HepG2 (cell line): ENCODE measurements at regions not wholly inside any gene's neighbourhood (a gene's known extent, or its start where the extent isn't known, plus 50 kb on each side); places are given as distances from the start of the nearest gene placed in this dataset.

Source experiments
- ATAC-seq: fragments of 200-7000 bp; cut with Tn5 transposase; 3 replicates; pipeline ENCODE4 v1.9.1; 2020; ENCODE audit warnings: mild to moderate bottlenecking, moderate library complexity
- BruUV-seq: library from RNA; stranded (reverse); fragments of 400-500 nt; replicated peaks from 2 replicates; lab custom pipeline; 2021; lab: Mats Ljungman, UMichigan
- CTCF ChIA-PET: fragments of 300-600 bp; formaldehyde crosslinking; extraction: SDS; loops from one replicate; lab custom pipeline; 2021; ENCODE audit warnings: low total read pairs, inconsistent platforms, low intra/inter-chr PET ratio; lab: Yijun Ruan, JAX
- POLR2A ChIA-PET: fragments of 350-600 bp; sonication (Branson Sonifier 250); formaldehyde crosslinking; loops from one replicate; lab custom pipeline; 2020; ENCODE audit warnings: antibody characterized with exemption, inconsistent platforms; lab: Yijun Ruan, JAX
- DNase-seq: peaks from one replicate; pipeline ENCODE4 v3.0.0-alpha.2; 2015; ENCODE audit warnings: low spot score
- FAIRE-seq: peaks from 3 replicates; lab custom pipeline; 2011; peaks lifted over from hg19 to GRCh38; lab: Jason Lieb, UNC
- H2AFZ ChIP-seq: one replicate; pipeline ENCODE4 v1.6.1; 2011; ENCODE audit warnings: low read length, inconsistent platforms
- H3K27ac ChIP-seq: fragments of 300-600 bp; 3 replicates; pipeline ENCODE4 v1.8.0; 2011; ENCODE audit warnings: mixed run types, mild to moderate bottlenecking, mixed read lengths, low read length, inconsistent platforms; ENCODE audit not compliant: insufficient read depth; ENCODE audit errors: extremely low read length
- H3K27me3 ChIP-seq, 2 experiments: fragments of 200-600 bp in 1 of 2; 2 replicates in 1 of 2; 3 replicates in 1 of 2; pipeline versions ENCODE4 v1.6.0 to v1.8.0; 2011; ENCODE audit warnings: low read length in 2 of 2, mild to moderate bottlenecking in 2 of 2, moderate library complexity in 2 of 2, inconsistent platforms in 1 of 2; ENCODE audit not compliant: insufficient read depth in 2 of 2, control insufficient read depth in 1 of 2
- H3K36me3 ChIP-seq, 2 experiments: fragments of 200-600 bp in 1 of 2; replicated peaks in 1 of 2; 2 replicates in 1 of 2; 3 replicates in 1 of 2; pipeline versions ENCODE4 v1.5.1 to v1.8.0; 2011; ENCODE audit warnings: low read length in 2 of 2, inconsistent platforms in 1 of 2; ENCODE audit not compliant: insufficient read depth in 2 of 2, control insufficient read depth in 1 of 2
- H3K4me1 ChIP-seq: 2 replicates; pipeline ENCODE4 v1.5.1; 2012; ENCODE audit warnings: low read length, inconsistent platforms; ENCODE audit not compliant: insufficient read depth
- H3K4me2 ChIP-seq: 2 replicates; pipeline ENCODE4 v1.6.0; 2011; ENCODE audit warnings: low read depth, low read length, inconsistent platforms
- H3K4me3 ChIP-seq, 3 experiments: fragments of 200-600 bp in 1 of 3; sonication (generic), shearing (Covaris generic) in 1 of 3; replicated peaks in 1 of 3; 2 replicates each; pipeline ENCODE4 v1.5.1; 2011 to 2016; ENCODE audit warnings: low read length in 3 of 3, inconsistent platforms in 2 of 3, low read depth in 2 of 3, mild to moderate bottlenecking in 2 of 3, control low read depth in 1 of 3, mixed read lengths in 1 of 3; ENCODE audit not compliant: insufficient read depth in 1 of 3
- H3K79me2 ChIP-seq: one replicate; pipeline ENCODE4 v1.6.1; 2011; ENCODE audit warnings: low read length, inconsistent platforms; ENCODE audit not compliant: insufficient read depth
- H3K9ac ChIP-seq: 2 replicates; pipeline ENCODE4 v1.6.0; 2011; ENCODE audit warnings: mild to moderate bottlenecking, low read depth, low read length, inconsistent platforms; ENCODE audit not compliant: insufficient read depth
- H3K9me3 ChIP-seq: 2 replicates; pipeline ENCODE4 v1.5.1; 2012; ENCODE audit warnings: mild to moderate bottlenecking, low read length
- H4K20me1 ChIP-seq: 2 replicates; pipeline ENCODE4 v1.6.0; 2011; ENCODE audit warnings: inconsistent platforms, mild to moderate bottlenecking, low read length, moderate library complexity; ENCODE audit not compliant: insufficient read depth
- RBM39 ChIP-seq: fragments of 200-400 bp; formaldehyde crosslinking; IDR thresholded peaks from one replicate; pipeline ENCODE4 v1.6.1; 2018; ENCODE audit warnings: antibody characterized with exemption, mild to moderate bottlenecking, low read depth, low read length; ENCODE audit not compliant: poor library complexity, severe bottlenecking
- SRY ChIP-seq: sonication (generic); formaldehyde crosslinking; IDR thresholded peaks from 2 replicates; pipeline ENCODE4 v1.8.0; 2022; ENCODE audit warnings: mild to moderate bottlenecking, missing genetic modification reagents
- ZNF660 ChIP-seq: sonication (generic); formaldehyde crosslinking; IDR thresholded peaks from 2 replicates; pipeline ENCODE4 v1.5.1; 2020; ENCODE audit warnings: mild to moderate bottlenecking, low read depth, missing genetic modification reagents, borderline replicate concordance
- ZNF841 ChIP-seq: sonication (generic); formaldehyde crosslinking; IDR thresholded peaks from 2 replicates; pipeline ENCODE4 v1.8.1; 2023; ENCODE audit warnings: missing genetic modification reagents, borderline replicate concordance
- WGBS: methylation state at CpG from one replicate; pipeline ENCODE4 v1.1.6; 2017; ENCODE audit warnings: low lambda C conversion rate; 5-methylcytosine and 5-hydroxymethylcytosine counted together
- in situ Hi-C: cut with HindIII; loops from 2 replicates; pipeline ENCODE4 v1.10.0; 2017; ENCODE audit warnings: low pct_unique_long_range_greater_than_20kb; ENCODE audit not compliant: extremely low pct_ligation_motif_present
- intact Hi-C: fragments of 100-400 bp; cut with micrococcal nuclease; formaldehyde crosslinking; loops from one replicate; pipeline ENCODE4 v1.10.0; 2022; ENCODE audit not compliant: unreplicated experiment

- ATAC-seq (no peak), DNase-seq (no peak), FAIRE-seq (no peak)
- ChIA-PET CTCF (no interaction called here), POLR2A (no interaction called here)
- H3K27me3 ChIP-seq = peaks cover 2 to 6% of the 10 kb centered on the region in 2 experiments; a peak in 2 of 5 replicates
- no peak overlapping the region for H2AFZ ChIP-seq
- no peak overlapping the region for H3K27ac ChIP-seq
- no peak overlapping the region for H3K9ac ChIP-seq
- in situ Hi-C loops = no loop called here
- no peaks in the 10 kb centered on the region for H3K79me2 ChIP-seq
- no peaks in the 10 kb centered on the region for H3K4me1 ChIP-seq
- intact Hi-C loops = no loop called here
- H3K9me3 ChIP-seq = no peaks in the 10 kb centered on the region
- no peaks in the 10 kb centered on the region for H3K36me3 ChIP-seq
- H3K4me2 ChIP-seq = no peak overlapping the region
- no peak for TF ChIP-seq SRY
- TF ChIP-seq ZNF841 (CRISPR knock-in tag) = no peak
- TF ChIP-seq, all 625 proteins: peak for 0
- WGBS = 27% methylated on average over 4 of the region's 4 CpGs
- Histone ChIP-seq H3K4me3 (no peak overlapping the region), H4K20me1 (no peaks in the 10 kb centered on the region)
- BruUV-seq = no TSS peak
Observed at GRCh38 chr2:12046641-12047040, 300.2 kb downstream of the LPIN1 start.

- Histone ChIP-seq H3K36me3 (no peaks in the 10 kb centered on the region), H3K9ac (no peak overlapping the region), H3K79me2 (no peaks in the 10 kb centered on the region), H3K27me3 (peaks cover 2 to 6% of the 10 kb centered on the region in 2 experiments; a peak in 2 of 5 replicates), H3K27ac (no peak overlapping the region), H3K4me3 (no peak overlapping the region), H3K4me1 (no peaks in the 10 kb centered on the region), H4K20me1 (no peaks in the 10 kb centered on the region), H3K4me2 (no peak overlapping the region), H3K9me3 (no peaks in the 10 kb centered on the region), H2AFZ (no peak overlapping the region)
- DNase-seq (no peak), FAIRE-seq (no peak), ATAC-seq (no peak)
- TF ChIP-seq RBM39 (no peak), ZNF660 (CRISPR knock-in tag) (no peak)
- BruUV-seq = no TSS peak
- POLR2A ChIA-PET = no interaction called here
- CTCF ChIA-PET = no interaction called here
- in situ Hi-C loops = no loop called here
- intact Hi-C loops = loop anchor here (1.0 kb wide), 1 partner anchor 184 kb away; no protein-coding TSS in a partner anchor
Observed at GRCh38 chr2:12047761-12048160, 301.3 kb downstream of the LPIN1 start.
